SU-DHL-6 (cell line): ENCODE measurements at regions not wholly inside any gene's neighbourhood (a gene's known extent, or its start where the extent isn't known, plus 50 kb on each side); places are given as distances from the start of the nearest gene placed in this dataset.
A peak's percentile ranks its signal among the peaks of the same experiment; 100 is the strongest.

ENCODE experiments used
- H2AFZ ChIP-seq: fragments of 200-600 bp; sonication (generic); 2 replicates; pipeline ENCODE4 v1.6.1; 2014; ENCODE audit warnings: low read depth, mild to moderate bottlenecking, moderate library complexity, mixed read lengths, antibody characterized with exemption, low read length; ENCODE audit not compliant: severe bottlenecking
- H3F3A ChIP-seq: fragments of 200-600 bp; shearing (Covaris generic); 2 replicates; pipeline ENCODE4 v1.6.0; 2016; ENCODE audit warnings: antibody characterized with exemption, mild to moderate bottlenecking; ENCODE audit not compliant: insufficient read depth
- H3K27ac ChIP-seq: fragments of 200-600 bp; sonication (generic); 2 replicates; pipeline ENCODE4 v1.5.1; 2016; ENCODE audit warnings: low read depth, mild to moderate bottlenecking, low read length, moderate library complexity, mixed read lengths
- H3K27me3 ChIP-seq: fragments of 200-600 bp; sonication (generic), shearing (Covaris generic); 2 replicates; pipeline ENCODE4 v1.6.0; 2014; ENCODE audit warnings: mild to moderate bottlenecking, low read length
- H3K36me3 ChIP-seq: fragments of 200-600 bp; sonication (generic); 2 replicates; pipeline ENCODE4 v1.6.1; 2014; ENCODE audit warnings: mild to moderate bottlenecking, low read length, mixed read lengths
- H3K4me2 ChIP-seq: fragments of 300-600, 200-600 bp; shearing (Covaris generic), sonication (generic); 2 replicates; pipeline ENCODE4 v1.6.0; 2014; ENCODE audit warnings: low read length, low read depth, mild to moderate bottlenecking; ENCODE audit not compliant: poor library complexity, severe bottlenecking
- H3K4me3 ChIP-seq: fragments of 200-600 bp; sonication (generic); 2 replicates; pipeline ENCODE4 v1.5.1; 2014; ENCODE audit warnings: antibody characterized with exemption, low read length, mild to moderate bottlenecking, mixed read lengths; ENCODE audit not compliant: insufficient read depth, poor library complexity, severe bottlenecking
- H3K79me2 ChIP-seq: fragments of 200-600 bp; sonication (generic); 2 replicates; pipeline ENCODE4 v1.6.1; 2014; ENCODE audit warnings: mild to moderate bottlenecking, low read length, moderate library complexity; ENCODE audit not compliant: insufficient read depth
- H3K9ac ChIP-seq: fragments of 200-600 bp; sonication (generic); 2 replicates; pipeline ENCODE4 v1.7.0; 2014; ENCODE audit warnings: mild to moderate bottlenecking, low read length
- H3K9me2 ChIP-seq: fragments of 200-600 bp; sonication (generic); replicated peaks from 2 replicates; pipeline ENCODE4 v1.6.1; 2014; ENCODE audit warnings: low read length; ENCODE audit not compliant: insufficient read depth
- H3K9me3 ChIP-seq: fragments of 200-600 bp; sonication (generic); 2 replicates; pipeline ENCODE4 v1.6.1; 2014; ENCODE audit warnings: low read length, mixed read lengths; ENCODE audit not compliant: insufficient read depth
- H4K20me1 ChIP-seq: fragments of 200-600 bp; sonication (generic); 2 replicates; pipeline ENCODE4 v1.6.1; 2014; ENCODE audit warnings: low read depth, mild to moderate bottlenecking, antibody characterized with exemption, low read length, moderate library complexity, mixed read lengths
- EZH2phosphoT487 ChIP-seq: fragments of 200-600 bp; sonication (generic), shearing (Covaris generic); conservative IDR thresholded peaks from 2 replicates; pipeline ENCODE4 v1.6.1; 2018; ENCODE audit warnings: mild to moderate bottlenecking, antibody characterized with exemption, low read length, moderate library complexity, mixed read lengths
- TF ChIP-seq, protein P1 (sequence below): fragments of 200-600 bp; sonication (generic); IDR thresholded peaks from one replicate; pipeline ENCODE4 v1.5.1; 2017; ENCODE audit warnings: antibody characterized with exemption, mild to moderate bottlenecking, low read length, moderate library complexity; ENCODE audit not compliant: insufficient read depth, poor library complexity, severe bottlenecking

DNA sequence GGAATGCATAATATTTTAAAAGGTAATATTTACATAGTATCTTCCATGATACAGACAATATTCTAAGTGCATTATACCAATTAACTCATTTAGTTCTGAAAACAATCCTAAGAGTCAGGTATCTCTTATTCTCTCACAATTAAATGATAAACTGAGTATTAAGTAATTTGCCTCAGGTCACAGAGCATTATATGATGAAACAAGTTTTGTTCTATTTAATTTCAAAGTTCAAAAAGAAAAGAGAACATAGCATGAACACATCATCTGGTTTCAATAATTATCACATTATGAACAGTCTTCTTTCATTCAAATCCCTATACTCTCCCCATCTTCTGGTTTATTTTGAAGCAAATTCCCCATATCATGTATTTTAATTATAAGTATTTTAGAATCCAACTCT lies 927.5 kb downstream of the ADGRL2 start:
- H4K20me1 ChIP-seq, result no peaks in the 10 kb centered on the region
- no peak overlapping the region for H2AFZ ChIP-seq
- no peak overlapping the region for H3K27ac ChIP-seq
- H3K27me3 ChIP-seq, result no peaks in the 10 kb centered on the region
- H3K4me3 ChIP-seq, result no peak overlapping the region
- H3F3A ChIP-seq, result no peaks in the 10 kb centered on the region
- H3K4me2 ChIP-seq, result no peak overlapping the region
- H3K36me3 ChIP-seq, result 0 out of 2 replicates have a peak, but pooled peaks cover 5% of the 10 kb centered on the region
- peaks cover 18% of the 10 kb centered on the region; the same call in 1 of the 2 replicates for H3K9me3 ChIP-seq
- TF ChIP-seq, protein P1, sequence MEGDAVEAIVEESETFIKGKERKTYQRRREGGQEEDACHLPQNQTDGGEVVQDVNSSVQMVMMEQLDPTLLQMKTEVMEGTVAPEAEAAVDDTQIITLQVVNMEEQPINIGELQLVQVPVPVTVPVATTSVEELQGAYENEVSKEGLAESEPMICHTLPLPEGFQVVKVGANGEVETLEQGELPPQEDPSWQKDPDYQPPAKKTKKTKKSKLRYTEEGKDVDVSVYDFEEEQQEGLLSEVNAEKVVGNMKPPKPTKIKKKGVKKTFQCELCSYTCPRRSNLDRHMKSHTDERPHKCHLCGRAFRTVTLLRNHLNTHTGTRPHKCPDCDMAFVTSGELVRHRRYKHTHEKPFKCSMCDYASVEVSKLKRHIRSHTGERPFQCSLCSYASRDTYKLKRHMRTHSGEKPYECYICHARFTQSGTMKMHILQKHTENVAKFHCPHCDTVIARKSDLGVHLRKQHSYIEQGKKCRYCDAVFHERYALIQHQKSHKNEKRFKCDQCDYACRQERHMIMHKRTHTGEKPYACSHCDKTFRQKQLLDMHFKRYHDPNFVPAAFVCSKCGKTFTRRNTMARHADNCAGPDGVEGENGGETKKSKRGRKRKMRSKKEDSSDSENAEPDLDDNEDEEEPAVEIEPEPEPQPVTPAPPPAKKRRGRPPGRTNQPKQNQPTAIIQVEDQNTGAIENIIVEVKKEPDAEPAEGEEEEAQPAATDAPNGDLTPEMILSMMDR, result no peak
- TF ChIP-seq EZH2phosphoT487, result no peak
- no peak overlapping the region for H3K9ac ChIP-seq
- H3K9me2 ChIP-seq, result no peaks in the 10 kb centered on the region
- no peaks in the 10 kb centered on the region for H3K79me2 ChIP-seq

DNA sequence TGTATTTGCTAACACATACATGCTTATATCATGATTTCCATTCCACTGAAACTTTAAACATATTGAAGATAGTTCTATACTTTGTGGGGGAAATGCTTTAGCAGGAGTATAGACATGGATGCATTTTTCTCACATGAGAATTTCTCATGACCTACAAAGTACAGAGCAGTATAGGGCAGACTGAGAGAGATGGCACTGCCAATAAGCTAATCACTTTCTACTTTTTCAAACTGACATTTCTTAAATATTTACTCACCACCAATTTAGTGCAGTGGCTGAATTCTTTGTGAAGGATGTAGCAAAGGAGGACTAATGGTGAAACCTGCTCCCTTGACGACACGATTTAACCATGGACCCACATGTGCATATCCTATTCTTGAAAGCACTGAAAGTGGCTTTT lies 923.5 kb downstream of the ADGRL2 start:
- H3F3A ChIP-seq, result no peaks in the 10 kb centered on the region
- H3K9me2 ChIP-seq, result no peaks in the 10 kb centered on the region
- H3K9me3 ChIP-seq, result no peaks in the 10 kb centered on the region
- H3K27ac ChIP-seq, result no peak overlapping the region
- H3K79me2 ChIP-seq, result no peaks in the 10 kb centered on the region
- TF ChIP-seq, protein P1, result no peak
- no peak for TF ChIP-seq EZH2phosphoT487
- no peaks in the 10 kb centered on the region for H4K20me1 ChIP-seq
- H3K9ac ChIP-seq, result no peak overlapping the region
- no peaks in the 10 kb centered on the region for H3K36me3 ChIP-seq
- H3K4me2 ChIP-seq, result no peak overlapping the region
- no peak overlapping the region for H2AFZ ChIP-seq
- no peak overlapping the region for H3K4me3 ChIP-seq
- no peaks in the 10 kb centered on the region for H3K27me3 ChIP-seq

DNA sequence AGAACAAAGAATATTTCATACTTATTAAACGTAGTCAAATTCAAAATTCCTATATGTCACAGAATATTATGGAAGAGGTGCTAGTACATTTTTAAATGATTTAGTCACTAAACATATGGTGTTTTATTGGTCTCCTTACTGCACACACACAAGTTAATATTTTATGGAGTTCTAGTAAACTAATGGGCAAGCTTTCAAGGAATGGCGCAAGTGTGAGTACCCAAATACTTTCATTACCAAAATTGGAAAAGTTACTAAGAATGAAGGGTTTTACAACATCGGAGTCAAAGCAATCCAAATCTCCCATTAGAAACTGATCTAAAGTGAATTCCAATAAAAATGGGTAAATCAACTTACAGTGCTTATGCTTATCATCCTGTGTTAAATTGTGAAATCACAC lies 921.9 kb downstream of the ADGRL2 start:
- no peak for TF ChIP-seq EZH2phosphoT487
- TF ChIP-seq, protein P1, result no peak

DNA sequence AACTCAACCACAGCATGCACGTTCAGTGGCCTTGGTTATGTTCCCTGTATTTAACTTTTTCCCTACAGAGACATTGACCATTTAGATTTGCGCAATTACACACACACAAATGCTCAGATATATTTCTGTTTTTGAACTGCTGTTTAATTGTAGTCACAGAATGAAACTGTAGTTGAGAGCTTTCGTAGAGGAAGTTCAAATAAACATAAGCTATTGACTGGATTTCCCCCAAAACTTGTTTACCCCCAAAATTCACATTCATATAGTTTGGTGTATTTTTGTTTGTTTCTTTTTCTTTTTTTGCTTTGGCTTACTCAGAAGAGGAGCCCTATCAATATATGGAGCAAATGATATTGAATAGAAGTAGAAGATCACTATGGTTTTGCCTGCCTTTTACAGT lies 921.0 kb downstream of the ADGRL2 start:
- H3K9me3 ChIP-seq, result no peaks in the 10 kb centered on the region
- no peaks in the 10 kb centered on the region for H3K27me3 ChIP-seq
- H2AFZ ChIP-seq, result peak overlapping the region; percentile 47
- H4K20me1 ChIP-seq, result no peaks in the 10 kb centered on the region
- no peaks in the 10 kb centered on the region for H3K79me2 ChIP-seq
- H3K4me3 ChIP-seq, result no peak overlapping the region
- H3K9ac ChIP-seq, result no peak overlapping the region
- TF ChIP-seq, protein P1, result no peak
- TF ChIP-seq EZH2phosphoT487, result no peak
- peak overlapping the region; percentile 4 for H3K4me2 ChIP-seq
- H3K9me2 ChIP-seq, result no peaks in the 10 kb centered on the region
- no peaks in the 10 kb centered on the region for H3K36me3 ChIP-seq
- no peaks in the 10 kb centered on the region for H3F3A ChIP-seq
- H3K27ac ChIP-seq, result no peak overlapping the region

More for the DNA sequence above, 921.9 kb downstream of the ADGRL2 start:
- no peaks in the 10 kb centered on the region for H3K9me3 ChIP-seq
- no peak overlapping the region for H2AFZ ChIP-seq
- no peaks in the 10 kb centered on the region for H3K36me3 ChIP-seq
- no peaks in the 10 kb centered on the region for H4K20me1 ChIP-seq
- no peak overlapping the region for H3K9ac ChIP-seq
- no peaks in the 10 kb centered on the region for H3F3A ChIP-seq
- H3K79me2 ChIP-seq, result no peaks in the 10 kb centered on the region
- no peak overlapping the region for H3K4me2 ChIP-seq
- H3K9me2 ChIP-seq, result no peaks in the 10 kb centered on the region
- H3K4me3 ChIP-seq, result no peak overlapping the region
- H3K27ac ChIP-seq, result no peak overlapping the region
- H3K27me3 ChIP-seq, result no peaks in the 10 kb centered on the region
